Neural crest cell (in vitro differentiated cells): ENCODE measurements at regions not wholly inside any gene's neighbourhood (a gene's known extent, or its start where the extent isn't known, plus 50 kb on each side); places are given as distances from the start of the nearest gene placed in this dataset.

ENCODE experiments used
- DNase-seq: peaks from one replicate; pipeline ENCODE4 v3.0.0; 2021; ENCODE audit warnings: low read depth, mixed read lengths, low spot score
- H3K27ac Mint-ChIP-seq: one replicate; pipeline ENCODE4 v1.8.0; 2021; ENCODE audit warnings: mild to moderate bottlenecking, mixed read lengths; ENCODE audit not compliant: unreplicated experiment
- H3K27me3 Mint-ChIP-seq: 2 replicates; pipeline ENCODE4 v1.8.0; 2021; ENCODE audit warnings: low read depth, mild to moderate bottlenecking, mixed read lengths
- H3K36me3 Mint-ChIP-seq: 2 replicates; pipeline ENCODE4 v1.8.0; 2021; ENCODE audit warnings: low read depth, mild to moderate bottlenecking, mixed read lengths
- H3K4me1 Mint-ChIP-seq: 2 replicates; pipeline ENCODE4 v1.8.0; 2021; ENCODE audit warnings: mixed read lengths
- H3K4me3 Mint-ChIP-seq: one replicate; pipeline ENCODE4 v1.8.0; 2021; ENCODE audit warnings: mild to moderate bottlenecking, mixed read lengths
- H3K9me3 Mint-ChIP-seq: 2 replicates; pipeline ENCODE4 v1.8.0; 2021; ENCODE audit warnings: mixed read lengths
- TF ChIP-seq, protein P1 (sequence below): fragments of 200-600 bp; sonication (generic); conservative IDR thresholded peaks from 2 replicates; pipeline ENCODE4 v1.5.0; 2021; ENCODE audit warnings: antibody characterized with exemption, mild to moderate bottlenecking

DNA sequence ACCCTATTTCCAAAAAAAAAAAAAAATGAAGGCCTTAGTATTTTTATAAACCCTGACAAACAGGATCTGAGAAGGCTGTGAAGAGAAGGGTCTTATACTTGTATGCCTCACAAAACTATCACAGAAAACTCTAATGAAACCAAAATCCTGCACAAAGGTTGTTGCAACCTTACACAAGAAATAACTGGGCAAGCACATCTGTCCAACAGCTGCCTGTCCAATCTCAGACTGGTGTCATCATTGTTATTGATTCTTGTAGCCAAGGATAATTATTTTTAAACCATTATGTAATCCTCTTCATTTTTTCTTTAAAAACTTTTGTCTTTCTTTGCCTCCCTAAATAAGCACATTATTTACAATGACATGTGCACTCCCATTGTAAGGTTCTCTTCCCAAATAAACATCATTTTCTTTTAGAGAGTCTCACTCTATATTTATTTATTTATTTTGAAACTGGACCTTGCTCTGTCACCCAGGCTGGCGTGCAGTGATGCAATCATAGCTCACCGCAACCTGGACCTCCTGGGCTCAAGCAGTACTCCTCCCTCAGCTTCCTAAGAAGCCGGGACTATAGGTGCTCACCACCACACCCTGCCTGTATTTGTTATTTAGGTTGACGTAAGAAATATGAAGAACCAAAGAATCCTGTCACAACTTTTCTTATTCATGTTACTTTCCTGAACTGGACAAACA, 697.1 kb downstream of the DOK5 start:
- no peak for DNase-seq
- Mint-ChIP-seq H3K4me1 (no peaks in the 10 kb centered on the region), H3K27me3 (peaks cover 6% of the 10 kb centered on the region), H3K9me3 (no peaks in the 10 kb centered on the region), H3K36me3 (no peaks in the 10 kb centered on the region), H3K27ac (no peak overlapping the region), H3K4me3 (no peak overlapping the region)
- TF ChIP-seq, protein P1, sequence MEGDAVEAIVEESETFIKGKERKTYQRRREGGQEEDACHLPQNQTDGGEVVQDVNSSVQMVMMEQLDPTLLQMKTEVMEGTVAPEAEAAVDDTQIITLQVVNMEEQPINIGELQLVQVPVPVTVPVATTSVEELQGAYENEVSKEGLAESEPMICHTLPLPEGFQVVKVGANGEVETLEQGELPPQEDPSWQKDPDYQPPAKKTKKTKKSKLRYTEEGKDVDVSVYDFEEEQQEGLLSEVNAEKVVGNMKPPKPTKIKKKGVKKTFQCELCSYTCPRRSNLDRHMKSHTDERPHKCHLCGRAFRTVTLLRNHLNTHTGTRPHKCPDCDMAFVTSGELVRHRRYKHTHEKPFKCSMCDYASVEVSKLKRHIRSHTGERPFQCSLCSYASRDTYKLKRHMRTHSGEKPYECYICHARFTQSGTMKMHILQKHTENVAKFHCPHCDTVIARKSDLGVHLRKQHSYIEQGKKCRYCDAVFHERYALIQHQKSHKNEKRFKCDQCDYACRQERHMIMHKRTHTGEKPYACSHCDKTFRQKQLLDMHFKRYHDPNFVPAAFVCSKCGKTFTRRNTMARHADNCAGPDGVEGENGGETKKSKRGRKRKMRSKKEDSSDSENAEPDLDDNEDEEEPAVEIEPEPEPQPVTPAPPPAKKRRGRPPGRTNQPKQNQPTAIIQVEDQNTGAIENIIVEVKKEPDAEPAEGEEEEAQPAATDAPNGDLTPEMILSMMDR, result no peak

- Mint-ChIP-seq H3K4me1 (peaks cover 3% of the 10 kb centered on the region), H3K27ac (no peak overlapping the region), H3K36me3 (no peaks in the 10 kb centered on the region), H3K9me3 (no peaks in the 10 kb centered on the region), H3K27me3 (peaks cover 5% of the 10 kb centered on the region), H3K4me3 (no peak overlapping the region)
- TF ChIP-seq, protein P1, result no peak
- no peak for DNase-seq
Measured at GRCh38 chr20:55166063-55166462, 690.7 kb downstream of the DOK5 start.

- Mint-ChIP-seq H3K27me3 (peaks cover 9% of the 10 kb centered on the region), H3K4me1 (peaks cover 2% of the 10 kb centered on the region), H3K27ac (no peak overlapping the region), H3K4me3 (no peak overlapping the region), H3K9me3 (peaks cover 2% of the 10 kb centered on the region), H3K36me3 (no peaks in the 10 kb centered on the region)
- DNase-seq, result no peak
- TF ChIP-seq, protein P1, result no peak
Measured at GRCh38 chr20:55160996-55161395, 685.6 kb downstream of the DOK5 start.

DNA sequence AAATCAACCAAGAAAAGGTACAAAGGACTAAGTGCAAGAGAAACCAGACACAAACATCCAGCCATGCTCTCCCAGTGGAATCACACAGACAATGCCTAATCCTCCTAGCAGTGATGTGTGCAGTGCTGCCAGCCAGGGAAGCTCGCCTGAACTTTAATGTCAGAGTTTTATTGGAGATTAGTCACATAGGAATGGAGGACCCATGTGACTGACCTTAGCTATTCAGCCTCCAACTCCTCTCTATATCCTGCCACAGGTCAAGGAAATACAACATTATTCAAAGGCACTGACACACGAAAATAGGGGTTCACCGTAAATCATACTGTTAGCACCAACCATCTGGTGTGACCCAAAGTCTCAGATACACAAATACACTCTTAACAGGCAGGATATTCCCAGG, 684.6 kb downstream of the DOK5 start:
- H3K27ac Mint-ChIP-seq, result no peak overlapping the region
- no peak for DNase-seq
- H3K4me1 Mint-ChIP-seq, result no peaks in the 10 kb centered on the region
- H3K9me3 Mint-ChIP-seq, result peaks cover 7% of the 10 kb centered on the region
- TF ChIP-seq, protein P1, result no peak
- no peaks in the 10 kb centered on the region for H3K36me3 Mint-ChIP-seq
- H3K4me3 Mint-ChIP-seq, result no peak overlapping the region
- H3K27me3 Mint-ChIP-seq, result peaks cover 9% of the 10 kb centered on the region

DNA sequence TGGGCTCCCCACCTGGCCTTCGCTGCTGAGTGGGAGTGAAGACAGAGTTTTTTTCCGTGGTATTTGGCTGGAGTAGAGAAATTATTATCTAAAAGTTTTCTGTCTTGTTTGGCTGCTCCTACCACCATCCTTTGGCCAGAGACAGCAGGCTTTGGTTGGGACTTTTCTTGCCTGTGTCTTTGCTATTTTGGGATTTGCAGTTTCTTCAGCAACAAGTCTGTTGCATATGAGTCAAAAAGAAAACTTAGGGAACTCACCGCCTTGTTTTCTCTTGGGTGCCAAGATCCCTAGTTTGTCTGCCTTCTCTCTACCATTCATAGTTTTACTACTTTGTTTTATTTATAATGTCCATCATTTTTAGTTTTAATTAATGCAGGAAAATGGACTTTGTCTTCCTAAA, 683.8 kb downstream of the DOK5 start:
- H3K27ac Mint-ChIP-seq, result no peak overlapping the region
- H3K4me1 Mint-ChIP-seq, result no peaks in the 10 kb centered on the region
- H3K36me3 Mint-ChIP-seq, result no peaks in the 10 kb centered on the region

More for the DNA sequence above, 683.8 kb downstream of the DOK5 start:
- no peak for DNase-seq
- Mint-ChIP-seq H3K9me3 (peaks cover 7% of the 10 kb centered on the region), H3K27me3 (peaks cover 9% of the 10 kb centered on the region), H3K4me3 (no peak overlapping the region)
- TF ChIP-seq, protein P1, result no peak
